NCI-H748 (cell line): ENCODE measurements at regions not wholly inside any gene's neighbourhood (a gene's known extent, or its start where the extent isn't known, plus 50 kb on each side); places are given as distances from the start of the nearest gene placed in this dataset.
A peak's percentile ranks its signal among the peaks of the same experiment; 100 is the strongest.
"Not testable (repeated sequence)": the region's sequence is repeated elsewhere in the genome, so short reads cannot be mapped to it uniquely, and the experiment has no call there.

Source experiments
- DNase-seq: peaks from one replicate; lab custom pipeline; 2025; ENCODE audit not compliant: unreplicated experiment; lab: John Stamatoyannopoulos, UW

DNA sequence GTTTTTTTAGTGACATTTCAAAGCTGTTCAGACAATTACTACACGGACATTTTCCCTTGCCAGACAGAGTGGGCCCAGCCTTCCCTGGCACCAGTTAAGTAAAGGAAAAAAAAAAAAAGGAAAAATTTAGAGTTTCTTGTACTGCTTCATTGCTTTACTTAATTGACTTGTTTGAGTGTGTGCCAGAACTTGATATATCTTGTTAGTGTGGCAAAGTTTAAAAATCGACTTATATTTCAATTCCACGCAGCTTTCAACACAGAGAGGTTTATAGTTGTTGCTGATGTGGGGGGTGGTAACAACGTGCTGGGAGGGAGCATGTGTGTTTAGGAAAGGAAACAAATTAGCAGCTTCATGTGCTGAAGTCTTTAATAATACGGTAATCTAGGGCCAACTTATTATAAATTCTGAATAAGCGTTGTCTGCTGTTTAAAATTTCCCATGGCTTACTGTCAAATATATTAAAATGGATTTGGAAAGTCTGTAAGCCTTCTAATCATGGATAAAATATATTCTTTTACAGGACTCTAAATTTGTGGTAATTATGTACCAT lies 1104.6 kb downstream of the SORCS3 start:
- no peak for DNase-seq

- DNase-seq = no peak
Observed at GRCh38 chr10:105743343-105744056, 1102.4 kb downstream of the SORCS3 start.

DNA sequence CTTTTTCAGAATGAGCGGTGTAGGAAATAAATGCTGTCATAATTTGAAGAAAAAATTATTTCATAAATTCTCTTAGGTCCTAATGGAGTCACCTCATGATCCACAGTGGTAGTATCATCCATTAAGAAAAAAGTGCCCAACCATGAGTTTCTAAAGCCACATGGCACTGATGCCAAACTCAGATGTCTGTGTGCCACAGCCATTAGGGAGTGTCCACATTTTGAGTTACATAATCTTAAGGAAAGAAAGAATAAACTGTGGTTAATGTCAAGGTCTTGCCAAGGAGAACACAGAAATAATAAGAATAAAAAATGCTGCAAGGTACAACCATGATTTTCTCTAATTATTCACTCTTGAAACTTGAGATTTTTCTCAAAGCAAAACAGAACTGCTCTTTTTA lies 1101.8 kb downstream of the SORCS3 start:
- no peak for DNase-seq

DNA sequence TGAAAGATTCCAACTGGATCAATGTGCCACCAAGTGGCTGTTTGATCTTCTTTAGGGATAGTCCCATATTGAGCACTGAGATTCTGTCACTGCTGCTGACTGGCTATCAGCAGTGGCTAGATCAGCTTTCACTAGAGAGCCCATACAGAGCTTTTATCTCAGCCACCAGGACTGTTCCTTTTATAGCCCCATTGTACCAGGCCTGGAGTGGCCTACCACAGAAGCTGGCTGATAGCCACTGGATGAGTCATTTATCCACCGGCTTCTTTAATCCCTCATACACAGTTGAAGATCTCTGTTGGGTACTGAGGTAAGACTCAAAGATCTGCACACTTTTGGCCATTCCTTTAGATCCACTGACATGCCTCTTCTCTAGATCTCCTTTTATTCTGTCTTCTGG lies 1101.1 kb downstream of the SORCS3 start:
- DNase-seq = no peak

DNA sequence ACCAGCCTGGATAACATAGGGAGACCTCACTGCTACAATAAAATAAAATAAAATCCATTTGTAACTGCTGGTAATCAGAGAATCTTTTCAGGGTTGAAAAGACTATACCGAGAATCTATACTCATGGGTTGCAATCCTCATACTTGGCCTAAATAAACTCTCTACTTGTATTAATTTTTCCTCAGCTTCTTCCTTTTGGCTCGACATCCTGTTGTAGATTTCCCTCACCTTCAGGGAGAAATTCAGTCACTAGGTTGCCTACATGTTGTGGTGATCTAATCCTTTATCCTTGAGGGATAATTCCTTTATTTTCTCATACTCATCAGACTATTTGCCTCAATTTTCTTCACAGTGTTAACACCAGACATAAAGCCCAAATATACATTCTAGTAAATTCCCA lies 1093.4 kb downstream of the SORCS3 start:
- DNase-seq = no peak

GRCh38 chr10:105733924-105734323 lies 1092.8 kb downstream of the SORCS3 start:
- no peak for DNase-seq

DNA sequence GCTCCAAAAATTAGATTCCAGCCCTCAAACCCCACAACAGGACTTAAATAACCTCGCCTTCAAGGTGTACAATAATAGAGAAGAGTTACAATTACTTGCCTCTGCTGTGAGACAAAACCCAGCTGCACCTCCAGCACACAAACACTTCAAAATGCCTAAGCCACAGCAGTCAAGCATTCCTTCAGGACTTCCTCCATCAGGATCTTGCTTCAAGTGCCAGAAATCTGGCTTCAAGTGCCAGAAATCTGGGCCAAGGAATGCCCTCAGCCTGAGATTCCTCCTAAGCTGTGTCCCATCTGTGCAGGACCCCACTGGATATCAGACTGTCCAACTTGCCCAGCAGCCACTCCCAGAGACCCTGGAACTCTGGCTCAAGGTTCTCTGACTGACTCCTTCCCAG lies 1088.3 kb downstream of the SORCS3 start:
- no peak for DNase-seq

GRCh38 chr10:105727586-105727985 lies 1086.5 kb downstream of the SORCS3 start:
- DNase-seq = not testable (repeated sequence)

DNA sequence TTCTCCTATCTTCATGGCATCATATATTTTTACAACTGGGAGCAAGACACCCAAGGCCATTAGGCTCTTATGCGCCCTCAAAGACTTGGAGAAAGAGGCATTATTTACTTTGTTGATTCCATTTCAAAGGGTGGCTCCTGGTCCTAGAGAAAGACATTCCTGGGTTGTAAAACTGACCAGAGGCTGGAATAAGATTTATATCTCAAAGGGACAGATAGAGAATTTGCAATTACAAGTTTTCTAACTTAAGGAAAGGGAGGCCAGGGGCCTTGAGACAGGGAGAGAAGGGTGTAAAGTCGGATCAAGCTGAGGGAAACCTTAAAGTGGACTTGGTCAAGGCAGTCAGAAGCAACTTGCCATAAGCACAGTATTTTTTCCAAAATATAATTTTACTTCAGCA lies 1086.0 kb downstream of the SORCS3 start:
- DNase-seq = no peak

DNA sequence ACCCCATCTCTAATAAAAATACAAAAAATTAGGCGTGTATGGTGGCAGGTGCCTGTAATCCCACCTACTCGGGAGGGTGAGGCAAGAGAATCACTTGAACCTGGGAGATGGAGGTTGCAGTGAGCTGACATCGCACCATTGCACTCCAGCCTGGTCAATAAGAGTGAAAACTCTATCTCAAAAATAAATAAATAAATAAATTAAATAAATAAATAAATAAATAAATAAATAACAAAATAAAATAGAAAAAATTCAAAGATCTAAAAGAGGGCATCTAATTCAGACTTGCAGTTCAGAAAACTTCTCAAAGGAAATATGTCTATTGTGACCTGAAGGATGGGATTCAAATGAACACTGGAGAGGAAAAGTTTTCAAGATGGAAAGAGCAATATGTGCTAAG lies 1085.1 kb downstream of the SORCS3 start:
- no peak for DNase-seq

GRCh38 chr10:105725007-105725406 lies 1083.9 kb downstream of the SORCS3 start:
- DNase-seq = no peak

DNA sequence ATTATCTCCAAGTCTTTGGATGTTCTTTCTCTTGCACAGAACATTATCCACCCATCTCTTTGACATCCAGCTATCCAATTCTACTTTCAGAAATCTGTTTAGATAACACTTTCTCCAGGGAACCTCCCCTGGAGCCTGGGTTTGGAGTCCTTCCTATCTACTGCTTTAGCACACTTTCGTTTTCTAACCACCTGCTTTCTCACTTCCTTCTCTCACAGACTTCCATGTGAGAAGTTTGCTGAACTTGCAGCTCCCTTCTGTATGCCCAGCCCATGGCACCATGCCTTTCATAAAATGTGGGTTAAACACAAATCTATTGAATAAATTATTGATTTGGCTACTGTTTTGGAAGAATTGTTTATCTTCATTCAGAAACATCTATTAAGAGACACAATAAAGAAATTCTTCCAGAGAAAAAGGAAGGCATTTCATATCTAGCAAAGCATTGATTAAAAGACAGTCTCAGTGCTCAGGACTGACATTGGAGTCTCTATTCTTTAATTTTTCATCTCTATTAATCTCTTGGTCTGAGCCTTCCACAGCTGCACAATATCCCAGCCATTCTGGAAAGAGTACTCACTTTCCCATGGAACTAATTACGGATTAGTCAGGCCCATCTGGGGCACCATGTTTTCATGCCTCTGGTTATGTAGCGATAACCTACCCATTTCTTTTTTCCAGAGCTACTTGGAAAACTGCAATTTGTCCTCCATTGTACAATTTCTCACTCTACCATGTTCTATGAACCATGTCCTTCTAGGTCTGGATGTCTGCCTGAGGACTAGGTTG lies 1077.3 kb downstream of the SORCS3 start:
- DNase-seq = no peak

GRCh38 chr10:105714728-105715127 lies 1073.6 kb downstream of the SORCS3 start:
- DNase-seq = no peak

- no peak for DNase-seq
Observed at GRCh38 chr10:105707603-105708002, 1066.5 kb downstream of the SORCS3 start.

- DNase-seq = peak; percentile 62
Observed at GRCh38 chr10:105706281-105707026, 1065.4 kb downstream of the SORCS3 start.

DNA sequence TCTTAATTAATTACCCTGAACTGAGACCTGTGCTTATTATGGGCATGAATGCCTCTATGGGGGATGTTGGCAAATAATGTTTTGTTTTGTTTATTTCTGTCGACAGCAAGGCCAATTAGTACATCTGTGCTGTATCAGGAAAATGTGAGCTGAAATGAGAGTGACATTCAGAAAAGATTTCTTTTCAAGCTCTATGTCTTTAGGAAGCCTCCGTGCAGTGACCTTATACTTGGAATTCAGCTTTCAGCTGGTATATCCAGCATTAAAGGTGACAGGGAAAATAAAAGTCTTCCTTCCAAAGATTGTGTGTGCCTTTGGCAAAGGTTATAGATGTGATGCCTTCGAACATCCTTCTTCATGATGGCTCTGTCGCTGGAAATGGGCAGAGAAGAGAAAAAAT lies 1061.1 kb downstream of the SORCS3 start:
- DNase-seq = peak; percentile 46

- no peak for DNase-seq
Observed at GRCh38 chr10:105700218-105700617, 1059.1 kb downstream of the SORCS3 start.

DNA sequence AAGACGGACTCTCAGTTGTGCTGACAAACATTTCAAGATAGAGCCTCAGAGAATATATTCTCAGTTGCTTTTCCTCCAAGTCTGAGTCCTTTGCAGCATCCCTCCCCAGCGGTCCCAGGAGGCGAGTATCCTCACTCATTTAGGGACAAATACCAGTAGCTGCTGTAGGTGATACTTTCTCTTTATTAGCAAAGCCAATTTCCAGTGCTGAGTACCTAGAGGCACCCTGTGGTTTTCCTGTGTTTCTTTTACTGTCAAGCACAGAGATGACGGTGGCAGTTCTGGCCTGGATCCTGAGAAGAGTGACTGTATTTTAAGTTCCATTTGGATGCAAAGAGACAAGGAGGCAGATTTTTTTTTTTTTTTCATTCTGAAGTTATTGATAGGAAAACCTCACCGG lies 1058.4 kb downstream of the SORCS3 start:
- no peak for DNase-seq

DNA sequence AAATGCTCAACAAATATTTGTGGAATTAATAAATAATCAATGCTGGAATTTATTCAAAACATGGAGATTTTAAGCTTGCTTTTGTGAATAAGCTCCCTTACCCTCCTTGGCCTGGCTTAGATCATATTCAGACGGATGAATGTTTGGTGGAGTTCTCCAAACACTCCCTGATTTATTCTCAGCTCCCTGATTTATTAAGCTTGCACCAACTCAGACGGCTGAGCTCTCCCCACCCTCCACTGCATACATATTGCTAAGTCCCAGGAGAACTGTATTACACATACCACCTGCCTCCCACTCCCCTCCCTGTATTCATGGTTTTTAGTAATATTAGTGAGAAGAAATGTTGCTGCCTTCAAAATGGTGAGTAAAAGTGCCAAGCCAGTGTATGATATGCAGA lies 1057.5 kb downstream of the SORCS3 start:
- DNase-seq = no peak

DNA sequence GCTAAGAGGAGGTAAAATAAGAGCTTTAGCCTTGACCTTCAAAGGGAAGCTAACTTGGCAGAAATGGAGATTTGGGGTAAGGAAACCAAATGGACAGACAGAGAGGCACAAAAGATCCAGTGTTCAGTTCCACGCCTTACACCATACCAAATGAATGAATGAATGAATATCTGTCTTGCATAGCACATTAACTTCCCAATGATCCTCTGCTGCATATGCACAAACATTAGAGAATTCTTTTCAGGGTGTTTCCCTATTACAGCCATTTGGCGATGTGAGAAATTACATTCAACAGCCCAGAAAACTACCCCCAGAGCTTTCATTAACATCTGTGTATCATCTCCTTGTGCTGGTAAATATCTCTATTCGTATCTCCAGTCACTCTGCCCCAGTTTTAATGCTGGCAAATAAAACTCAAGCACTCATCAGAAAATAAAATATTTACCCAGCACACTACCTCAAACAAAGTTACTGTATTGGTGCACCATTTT lies 1056.2 kb downstream of the SORCS3 start:
- peak; percentile 19 for DNase-seq

DNA sequence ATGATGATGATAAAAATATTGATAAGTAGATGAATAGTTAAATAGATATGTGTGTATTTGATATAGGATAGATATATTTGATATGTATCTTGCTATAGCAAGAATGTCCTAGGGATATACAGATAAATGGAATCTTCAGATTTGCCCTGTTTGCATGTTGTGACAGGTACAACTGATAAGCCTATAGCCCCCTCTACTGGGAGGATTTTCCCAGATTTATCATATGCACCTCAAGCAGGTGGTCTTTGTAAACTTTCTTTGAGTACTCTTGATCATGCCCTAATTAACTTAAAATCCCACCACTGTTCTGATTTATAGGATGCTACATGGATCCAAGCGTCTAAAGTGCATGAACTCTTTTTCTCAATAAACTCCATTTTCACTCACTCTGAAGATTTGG lies 1050.7 kb downstream of the SORCS3 start:
- DNase-seq = peak; percentile 69
